Aorta (tissue), 5 donors: ENCODE measurements at regions not wholly inside any gene's neighbourhood (a gene's known extent, or its start where the extent isn't known, plus 50 kb on each side); places are given as distances from the start of the nearest gene placed in this dataset.
"Not testable (repeated sequence)": the region's sequence is repeated elsewhere in the genome, so short reads cannot be mapped to it uniquely, and the experiment has no call there.

ENCODE experiments used
- ATAC-seq: fragments of 200-7000 bp; cut with Tn5 transposase; one replicate; pipeline ENCODE4 v1.9.1; 2022; ENCODE audit warnings: moderate library complexity; ENCODE audit not compliant: low FRiP score
- DNase-seq, 2 donors: peaks; one replicate each; pipeline ENCODE4 v3.0.0-alpha.2; 2020
- H3K27ac ChIP-seq, 2 donors: one replicate each; pipeline ENCODE4 v1.5.1; 2013; ENCODE audit warnings: low read length in 2 of 2, mild to moderate bottlenecking in 2 of 2, moderate library complexity in 2 of 2, control low read depth in 1 of 2, inconsistent platforms in 1 of 2, low read depth in 1 of 2
- H3K27me3 ChIP-seq, 2 donors: one replicate each; pipeline ENCODE4 v1.6.1; 2013; ENCODE audit warnings: control low read depth in 1 of 2, low read length in 1 of 2, mild to moderate bottlenecking in 1 of 2, moderate library complexity in 1 of 2; ENCODE audit not compliant: insufficient read depth in 2 of 2, control insufficient read depth in 1 of 2
- H3K36me3 ChIP-seq, 2 donors: one replicate each; pipeline ENCODE4 v1.6.1; 2013; ENCODE audit warnings: control low read depth in 1 of 2, low read length in 1 of 2, mild to moderate bottlenecking in 1 of 2; ENCODE audit not compliant: insufficient read depth in 2 of 2, control insufficient read depth in 1 of 2
- H3K4me1 ChIP-seq, 2 donors: one replicate each; pipeline ENCODE4 v1.6.1; 2013; ENCODE audit warnings: low read length in 2 of 2, control low read depth in 1 of 2, mild to moderate bottlenecking in 1 of 2, moderate library complexity in 1 of 2; ENCODE audit not compliant: insufficient read depth in 2 of 2, control insufficient read depth in 1 of 2
- H3K4me3 ChIP-seq, 2 donors: one replicate each; pipeline ENCODE4 v1.5.1; 2013; ENCODE audit warnings: low read length in 2 of 2, control low read depth in 1 of 2, mild to moderate bottlenecking in 1 of 2
- H3K9me3 ChIP-seq: one replicate; pipeline ENCODE4 v1.6.1; 2013; ENCODE audit warnings: mild to moderate bottlenecking, low read length; ENCODE audit not compliant: control insufficient read depth
- WGBS, 2 donors: extraction: QIAGEN DNeasy Blood & Tissue Kit; methylation state at CpG; one replicate each; pipeline ENCODE4 v1.1.7; 2013; 5-methylcytosine and 5-hydroxymethylcytosine counted together
- intact Hi-C, 2 donors: fragments of 100-400 bp; cut with DNase I; formaldehyde crosslinking; loops; one replicate each; pipeline versions ENCODE4 v1.14.2 to v1.15.0; 2022
- donor health status: healthy with polysubstance abuse.
- donor health status: Bipolar disorder and iron deficiency.
- donor health status: DM: no; HTN: no; CAD: no.
- donor health status: DM: no; HTN: no; CAD: no.
- donor health status: DM: yes; HTN: yes; CAD: no.

- H3K4me3 ChIP-seq, H3K9me3 ChIP-seq, H3K27me3 ChIP-seq, ATAC-seq, intact Hi-C loops, H3K36me3 ChIP-seq, H3K27ac ChIP-seq, H3K4me1 ChIP-seq: not testable (repeated sequence)
- peak in 1 of 2 donors; percentile 39 for DNase-seq
- WGBS, 2 donors: 38 to 46% methylated on average over 2 to 3 of the region's 3 CpGs
These were observed 3595.8 kb upstream of the OR11H1 start for GRCh38 chr22:11932212-11932611.

DNA sequence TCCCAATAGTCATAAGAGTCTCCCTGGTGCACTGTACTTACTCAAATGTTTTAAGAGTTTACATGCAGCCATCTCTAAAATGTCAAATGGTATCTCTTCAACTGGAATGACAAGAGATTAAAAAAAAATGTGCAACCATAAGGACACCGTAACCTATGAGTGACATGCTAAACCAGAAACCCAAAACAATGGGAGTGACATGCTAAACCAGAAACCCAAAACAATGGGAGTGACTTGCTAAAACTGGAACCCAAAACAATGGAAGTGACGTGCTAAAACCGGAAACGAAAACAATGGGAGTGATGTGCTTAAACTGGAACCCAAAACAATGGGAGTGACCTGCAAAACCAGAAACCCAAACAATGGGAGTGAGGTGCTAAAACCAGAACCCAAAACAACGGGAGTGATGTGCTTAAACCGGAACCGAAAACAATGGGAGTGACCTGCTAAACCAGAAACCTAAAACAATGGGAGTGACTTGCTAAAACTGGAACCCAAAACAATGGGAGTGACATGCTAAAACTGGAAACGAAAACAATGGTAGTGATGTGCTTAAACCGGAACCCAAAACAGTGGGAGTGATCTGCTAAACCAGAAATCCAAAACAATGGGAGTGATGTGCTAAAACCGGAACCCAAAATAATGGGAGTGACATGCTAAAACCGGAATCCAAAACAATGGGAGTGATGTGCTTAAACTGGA, 3559.9 kb upstream of the OR11H1 start:
- H3K27ac ChIP-seq, H3K36me3 ChIP-seq, DNase-seq, H3K4me1 ChIP-seq, H3K27me3 ChIP-seq, H3K4me3 ChIP-seq, ATAC-seq, intact Hi-C loops, H3K9me3 ChIP-seq: not testable (repeated sequence)
- 13 to 79% methylated on average over 2 to 11 of the region's 11 CpGs for whole genome bisulfite sequencing, 2 donors

GRCh38 chr22:11973856-11974255, 3554.1 kb upstream of the OR11H1 start:
- H3K9me3 ChIP-seq, H3K27me3 ChIP-seq, H3K4me1 ChIP-seq, H3K4me3 ChIP-seq, DNase-seq, H3K36me3 ChIP-seq, ATAC-seq, H3K27ac ChIP-seq, intact Hi-C loops: not testable (repeated sequence)
- WGBS, 2 donors: 52 to 62% methylated on average over 10 to 35 of the region's 35 CpGs
